ENCODE measurements at regions not wholly inside any gene's neighbourhood (a gene's known extent, or its start where the extent isn't known, plus 50 kb on each side); places are given as distances from the start of the nearest gene placed in this dataset.

- TF ChIP-seq NFIC (IDR thresholded peaks at IDR 0.05) (peak; percentile 60), CREB1 (IDR thresholded peaks at IDR 0.05; ENCODE audit: low read depth) (no peak), EP300 (IDR thresholded peaks at IDR 0.05; ENCODE audit: borderline replicate concordance) (peak; percentile 53; the same call in 1 of the 2 replicates), RAD21 (IDR thresholded peaks at IDR 0.05; ENCODE audit: low read depth) (no peak), TCF12 (IDR thresholded peaks at IDR 0.05; ENCODE audit: low read depth) (peak; percentile 35; the same call in 1 of the 2 replicates), YY1 (IDR thresholded peaks at IDR 0.05; ENCODE audit: low read depth) (no peak)
These were observed 179.4 kb downstream of the PHLDA1 start for GRCh38 chr12:75852143-75852542.

GRCh38 chr12:75850721-75851462 is 180.7 kb downstream of the PHLDA1 start:
- TF ChIP-seq CEBPB (IDR thresholded peaks at IDR 0.05) (no peak), USF1 (IDR thresholded peaks at IDR 0.05) (no peak), EGR1 (IDR thresholded peaks at IDR 0.05) (no peak), MAX (IDR thresholded peaks at IDR 0.05) (no peak), EP300 (IDR thresholded peaks at IDR 0.05; ENCODE audit: borderline replicate concordance) (no peak), TCF12 (IDR thresholded peaks at IDR 0.05; ENCODE audit: low read depth) (no peak), ZBTB7A (IDR thresholded peaks at IDR 0.05; ENCODE audit: low read depth) (no peak), NFIC (IDR thresholded peaks at IDR 0.05) (no peak), RAD21 (IDR thresholded peaks at IDR 0.05; ENCODE audit: low read depth) (no peak), TAF1 (IDR thresholded peaks at IDR 0.05; ENCODE audit: low read depth) (no peak), CREB1 (IDR thresholded peaks at IDR 0.05; ENCODE audit: low read depth) (no peak), REST (IDR thresholded peaks at IDR 0.05; ENCODE audit: low read depth) (no peak), FOXM1 (IDR thresholded peaks at IDR 0.05; ENCODE audit: borderline replicate concordance, low read depth) (no peak), YY1 (IDR thresholded peaks at IDR 0.05; ENCODE audit: low read depth) (no peak), TEAD4 (IDR thresholded peaks at IDR 0.05) (no peak)

- TF ChIP-seq MAX (IDR thresholded peaks at IDR 0.05) (no peak), ZBTB7A (IDR thresholded peaks at IDR 0.05; ENCODE audit: low read depth) (no peak), EGR1 (IDR thresholded peaks at IDR 0.05) (no peak), RAD21 (IDR thresholded peaks at IDR 0.05; ENCODE audit: low read depth) (no peak), USF1 (IDR thresholded peaks at IDR 0.05) (no peak), TEAD4 (IDR thresholded peaks at IDR 0.05) (no peak), YY1 (IDR thresholded peaks at IDR 0.05; ENCODE audit: low read depth) (no peak), TAF1 (IDR thresholded peaks at IDR 0.05; ENCODE audit: low read depth) (no peak), CEBPB (IDR thresholded peaks at IDR 0.05) (no peak), FOXM1 (IDR thresholded peaks at IDR 0.05; ENCODE audit: borderline replicate concordance, low read depth) (no peak), EP300 (IDR thresholded peaks at IDR 0.05; ENCODE audit: borderline replicate concordance) (no peak), CREB1 (IDR thresholded peaks at IDR 0.05; ENCODE audit: low read depth) (no peak), REST (IDR thresholded peaks at IDR 0.05; ENCODE audit: low read depth) (no peak), TCF12 (IDR thresholded peaks at IDR 0.05; ENCODE audit: low read depth) (no peak), NFIC (IDR thresholded peaks at IDR 0.05) (no peak)
These were observed 182.6 kb downstream of the PHLDA1 start for GRCh38 chr12:75848961-75849360.

GRCh38 chr12:75848431-75848925 is 183.1 kb downstream of the PHLDA1 start:
- TF ChIP-seq EP300 (IDR thresholded peaks at IDR 0.05; ENCODE audit: borderline replicate concordance): no peak
- TF ChIP-seq YY1 (IDR thresholded peaks at IDR 0.05; ENCODE audit: low read depth): no peak

GRCh38 chr12:75846102-75846501 is 185.5 kb downstream of the PHLDA1 start:
- TF ChIP-seq TCF12 (IDR thresholded peaks at IDR 0.05; ENCODE audit: low read depth) (no peak), YY1 (IDR thresholded peaks at IDR 0.05; ENCODE audit: low read depth) (no peak), USF1 (IDR thresholded peaks at IDR 0.05) (no peak), EP300 (IDR thresholded peaks at IDR 0.05; ENCODE audit: borderline replicate concordance) (no peak), CEBPB (IDR thresholded peaks at IDR 0.05) (no peak), CREB1 (IDR thresholded peaks at IDR 0.05; ENCODE audit: low read depth) (no peak), MAX (IDR thresholded peaks at IDR 0.05) (no peak), RAD21 (IDR thresholded peaks at IDR 0.05; ENCODE audit: low read depth) (no peak), FOXM1 (IDR thresholded peaks at IDR 0.05; ENCODE audit: borderline replicate concordance, low read depth) (no peak), TAF1 (IDR thresholded peaks at IDR 0.05; ENCODE audit: low read depth) (no peak), ZBTB7A (IDR thresholded peaks at IDR 0.05; ENCODE audit: low read depth) (no peak), TEAD4 (IDR thresholded peaks at IDR 0.05) (no peak)

Measured in Ishikawa (cell line).